Mesodermal cell (in vitro differentiated cells): ENCODE measurements at regions not wholly inside any gene's neighbourhood (a gene's known extent, or its start where the extent isn't known, plus 50 kb on each side); places are given as distances from the start of the nearest gene placed in this dataset.

ENCODE experiments used
- H3K27ac ChIP-seq: 2 replicates; pipeline ENCODE4 v1.7.0; 2013; ENCODE audit warnings: mild to moderate bottlenecking, low read depth, low read length, moderate library complexity; ENCODE audit not compliant: severe bottlenecking
- H3K36me3 ChIP-seq: 2 replicates; pipeline ENCODE4 v1.7.1; 2013; ENCODE audit warnings: mild to moderate bottlenecking, low read length, moderate library complexity; ENCODE audit not compliant: control insufficient read depth, insufficient read depth
- H3K4me1 ChIP-seq: one replicate; pipeline ENCODE4 v1.7.1; 2013; ENCODE audit warnings: mild to moderate bottlenecking, low read length; ENCODE audit not compliant: insufficient read depth, control insufficient read depth, poor library complexity, severe bottlenecking
- H3K4me3 ChIP-seq: 2 replicates; pipeline ENCODE4 v1.7.0; 2013; ENCODE audit warnings: low read length, control low read depth, mild to moderate bottlenecking; ENCODE audit not compliant: insufficient read depth, poor library complexity, severe bottlenecking; ENCODE audit errors: extremely low read depth
- H3K9me3 ChIP-seq: 2 replicates; pipeline ENCODE4 v1.7.1; 2013; ENCODE audit warnings: mild to moderate bottlenecking, low read length, moderate library complexity; ENCODE audit not compliant: control insufficient read depth
- WGBS, 2 experiments: methylation state at CpG; one replicate each; pipeline ENCODE4 v1.1.5; 2013; ENCODE audit warnings: missing lambda C conversion rate in 2 of 2; ENCODE audit not compliant: insufficient coverage in 2 of 2; 5-methylcytosine and 5-hydroxymethylcytosine counted together

GRCh38 chr4:97367878-97368277 lies 775.4 kb downstream of the STPG2 start:
- H3K4me3 ChIP-seq, result no peak overlapping the region
- H3K36me3 ChIP-seq, result no peaks in the 10 kb centered on the region
- no peak overlapping the region for H3K27ac ChIP-seq
- no peaks in the 10 kb centered on the region for H3K4me1 ChIP-seq
- H3K9me3 ChIP-seq, result no peaks in the 10 kb centered on the region

GRCh38 chr4:97370568-97370967 lies 772.7 kb downstream of the STPG2 start:
- no peak overlapping the region for H3K27ac ChIP-seq
- H3K4me1 ChIP-seq, result no peaks in the 10 kb centered on the region
- H3K9me3 ChIP-seq, result no peaks in the 10 kb centered on the region
- no peaks in the 10 kb centered on the region for H3K36me3 ChIP-seq
- 67 to 88% methylated on average over 2 to 3 of the region's 3 CpGs for WGBS, 2 experiments
- no peak overlapping the region for H3K4me3 ChIP-seq

GRCh38 chr4:97374526-97374925 lies 768.8 kb downstream of the STPG2 start:
- WGBS, 2 experiments, result 80% methylated on average over 1 of the region's 1 CpG; no CpG with 5 or more reads in 1 of the 2 experiments
- no peaks in the 10 kb centered on the region for H3K36me3 ChIP-seq
- no peaks in the 10 kb centered on the region for H3K9me3 ChIP-seq
- H3K27ac ChIP-seq, result no peak overlapping the region
- H3K4me1 ChIP-seq, result no peaks in the 10 kb centered on the region
- H3K4me3 ChIP-seq, result no peak overlapping the region

- Histone ChIP-seq H3K9me3 (no peaks in the 10 kb centered on the region), H3K4me3 (no peak overlapping the region), H3K4me1 (no peaks in the 10 kb centered on the region), H3K27ac (no peak overlapping the region), H3K36me3 (no peaks in the 10 kb centered on the region)
These were observed 756.3 kb downstream of the STPG2 start for GRCh38 chr4:97386969-97387368.

- H3K27ac ChIP-seq, result no peak overlapping the region
- no CpG with 5 or more reads among the region's 1 CpG for WGBS, 2 experiments
- H3K36me3 ChIP-seq, result no peaks in the 10 kb centered on the region
These were observed 748.6 kb downstream of the STPG2 start for GRCh38 chr4:97394653-97395052.

DNA sequence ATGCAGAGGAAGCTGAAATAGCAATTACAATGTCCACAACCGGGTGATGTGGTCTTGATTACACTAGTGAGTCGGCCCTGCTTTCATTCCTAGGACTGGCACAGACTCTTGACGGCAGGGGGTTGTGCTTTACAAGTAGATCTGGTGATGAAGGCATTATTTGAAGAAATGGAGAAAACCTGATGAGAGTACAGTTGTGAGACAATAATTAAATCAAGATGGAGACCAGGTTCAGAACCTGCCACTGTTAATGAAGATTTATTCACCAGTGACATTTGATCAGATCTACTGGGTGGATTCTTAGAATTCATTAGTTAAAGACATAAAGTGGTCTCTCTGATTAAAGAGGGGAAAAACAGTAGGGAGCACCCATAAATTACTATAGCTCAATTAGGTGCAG lies 747.2 kb downstream of the STPG2 start:
- WGBS, 2 experiments, result 83 to 87% methylated on average over 2 to 3 of the region's 3 CpGs
- H3K4me1 ChIP-seq, result no peaks in the 10 kb centered on the region
- no peaks in the 10 kb centered on the region for H3K36me3 ChIP-seq
- H3K27ac ChIP-seq, result no peak overlapping the region
- no peaks in the 10 kb centered on the region for H3K9me3 ChIP-seq
- no peak overlapping the region for H3K4me3 ChIP-seq

More at GRCh38 chr4:97394653-97395052, 748.6 kb downstream of the STPG2 start:
- Histone ChIP-seq H3K4me3 (no peak overlapping the region), H3K9me3 (no peaks in the 10 kb centered on the region), H3K4me1 (no peaks in the 10 kb centered on the region)

GRCh38 chr4:97396605-97397004 lies 746.7 kb downstream of the STPG2 start:
- no CpG with 5 or more reads among the region's 1 CpG for WGBS, 2 experiments
- H3K9me3 ChIP-seq, result no peaks in the 10 kb centered on the region
- no peak overlapping the region for H3K4me3 ChIP-seq
- H3K36me3 ChIP-seq, result no peaks in the 10 kb centered on the region
- H3K4me1 ChIP-seq, result no peaks in the 10 kb centered on the region
- no peak overlapping the region for H3K27ac ChIP-seq

DNA sequence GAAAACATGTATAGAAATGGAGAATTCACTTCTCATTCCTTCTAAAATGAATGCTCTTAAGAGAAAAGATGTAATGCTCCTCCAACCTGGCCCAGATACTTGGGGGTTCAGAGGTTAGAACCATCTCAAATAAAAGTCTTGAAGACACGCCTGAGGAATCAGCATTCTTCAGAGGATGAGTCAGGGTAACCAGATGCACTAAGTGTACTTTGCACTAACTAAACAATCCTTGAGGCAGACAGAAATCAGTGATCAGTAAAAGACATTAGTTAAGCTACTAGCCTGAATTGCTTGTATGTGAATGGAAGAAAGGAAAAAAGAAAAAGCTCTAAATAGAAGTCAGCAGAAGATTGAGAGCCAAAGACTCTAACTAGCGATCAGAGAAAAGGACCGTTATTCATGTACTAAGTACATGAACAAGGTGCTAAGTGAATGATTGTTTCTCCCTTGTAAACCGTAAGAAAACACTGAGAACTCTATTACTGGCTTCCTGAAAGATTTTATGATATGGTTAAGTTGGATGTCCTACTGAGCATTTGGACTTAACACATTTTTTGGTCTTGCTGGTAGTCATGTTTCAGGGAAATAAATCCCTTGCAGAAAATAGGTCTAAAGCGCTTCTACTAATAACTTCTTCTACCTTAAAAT lies 738.3 kb downstream of the STPG2 start:
- H3K36me3 ChIP-seq, result no peaks in the 10 kb centered on the region

DNA sequence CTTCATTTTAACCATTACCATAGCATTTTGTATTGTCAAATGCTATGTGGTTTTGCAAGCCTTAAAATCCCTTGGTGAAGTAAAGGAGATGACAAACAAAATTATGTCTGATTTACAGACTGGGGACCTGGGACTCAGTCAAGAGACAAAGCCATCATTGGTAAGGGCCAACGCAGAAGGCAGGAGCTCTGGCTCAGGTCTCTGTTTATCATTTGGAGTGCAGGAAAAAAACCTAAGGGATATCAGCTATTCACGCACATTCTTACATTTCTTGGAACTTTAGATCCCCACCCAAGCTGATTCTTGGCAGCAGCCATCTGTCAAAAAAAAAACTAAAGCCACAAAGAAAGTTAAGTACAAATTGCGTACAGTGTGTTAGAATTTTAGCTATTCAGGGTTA lies 731.9 kb downstream of the STPG2 start:
- no peaks in the 10 kb centered on the region for H3K36me3 ChIP-seq
- no peaks in the 10 kb centered on the region for H3K4me1 ChIP-seq
- H3K27ac ChIP-seq, result no peak overlapping the region
- 80 to 100% methylated on average over 1 of the region's 3 CpGs for WGBS, 2 experiments
- H3K4me3 ChIP-seq, result no peak overlapping the region
- no peaks in the 10 kb centered on the region for H3K9me3 ChIP-seq

More for the DNA sequence above, 738.3 kb downstream of the STPG2 start:
- WGBS, 2 experiments, result 85 to 89% methylated on average over 3 of the region's 5 CpGs
- H3K4me1 ChIP-seq, result peaks cover 7% of the 10 kb centered on the region
- no peaks in the 10 kb centered on the region for H3K9me3 ChIP-seq
- no peak overlapping the region for H3K4me3 ChIP-seq
- no peak overlapping the region for H3K27ac ChIP-seq

DNA sequence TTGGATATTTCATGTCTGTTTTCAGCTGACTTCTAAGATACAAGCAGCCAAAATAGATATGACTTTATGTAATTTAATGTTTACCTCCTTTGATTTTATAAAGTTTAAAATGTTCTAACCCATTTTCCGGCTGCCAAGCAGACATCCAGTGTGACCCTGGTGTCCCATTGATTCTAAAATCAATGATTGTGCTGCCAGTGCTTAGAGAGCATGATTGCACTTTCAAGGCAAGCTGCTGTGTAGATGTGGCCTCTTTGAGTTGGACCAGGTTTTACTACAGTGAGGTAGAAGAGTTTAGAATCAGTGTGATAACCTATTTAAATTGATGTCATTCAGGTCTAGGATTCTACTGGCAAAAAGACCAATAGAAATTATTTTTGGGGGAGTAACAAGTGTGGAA lies 730.9 kb downstream of the STPG2 start:
- WGBS, 2 experiments, result no CpG with 5 or more reads among the region's 1 CpG

GRCh38 chr4:97414161-97414560 lies 729.1 kb downstream of the STPG2 start:
- no CpG with 5 or more reads among the region's 4 CpGs for WGBS, 2 experiments
- no peaks in the 10 kb centered on the region for H3K4me1 ChIP-seq
- H3K4me3 ChIP-seq, result no peak overlapping the region
- no peaks in the 10 kb centered on the region for H3K9me3 ChIP-seq
- H3K36me3 ChIP-seq, result no peaks in the 10 kb centered on the region
- no peak overlapping the region for H3K27ac ChIP-seq

More for the DNA sequence above, 730.9 kb downstream of the STPG2 start:
- H3K4me3 ChIP-seq, result no peak overlapping the region
- H3K4me1 ChIP-seq, result no peaks in the 10 kb centered on the region
- H3K27ac ChIP-seq, result no peak overlapping the region
- no peaks in the 10 kb centered on the region for H3K9me3 ChIP-seq
- no peaks in the 10 kb centered on the region for H3K36me3 ChIP-seq
